Spleen (tissue), 7 donors: ENCODE measurements at regions not wholly inside any gene's neighbourhood (a gene's known extent, or its start where the extent isn't known, plus 50 kb on each side); places are given as distances from the start of the nearest gene placed in this dataset.

ENCODE experiments used
- CTCF ChIP-seq, 11 experiments: fragments of 200-600 bp in 7 of 11; fragments of 450-650 bp in 4 of 11; sonication (generic) in 4 of 11; IDR thresholded peaks in 8 of 11; conservative IDR thresholded peaks in 3 of 11; 1 replicate in 7 of 11; 2 replicates in 4 of 11; pipeline versions ENCODE4 v1.4.0 to v1.8.0; 2016 to 2021; ENCODE audit warnings: antibody characterized with exemption in 11 of 11, inconsistent platforms in 4 of 11, mild to moderate bottlenecking in 1 of 11
- POLR2AphosphoS5 ChIP-seq, 3 donors: sonication (generic); formaldehyde crosslinking; IDR thresholded peaks; one replicate each; pipeline ENCODE4 v1.5.1; 2017; ENCODE audit warnings: antibody characterized with exemption in 3 of 3
- donor health status: DM: no; HTN: no; CAD: no; lungs with moderate emphysema.
- donor health status: DM: no; HTN: no; CAD: no.
- donor health status: DM: no; HTN: no; CAD: no.

- TF ChIP-seq CTCF (IDR thresholded peaks at IDR 0.05 in 8 of 11, conservative IDR thresholded peaks at IDR 0.05 in 3 of 11) (no peak), POLR2AphosphoS5 (IDR thresholded peaks at IDR 0.05) (no peak)
Measured at GRCh38 chr10:42885491-42886270, 103.1 kb downstream of the BMS1 start.
